GM11168 (cell line): ENCODE measurements at regions not wholly inside any gene's neighbourhood (a gene's known extent, or its start where the extent isn't known, plus 50 kb on each side); places are given as distances from the start of the nearest gene placed in this dataset.

Source experiments
- in situ Hi-C: fragments of 300-500 bp; cut with MboI; formaldehyde crosslinking; loops from one replicate; pipeline ENCODE4 v1.12.0; 2022; ENCODE audit warnings: low sequenced_read_pairs; ENCODE audit not compliant: unreplicated experiment

DNA sequence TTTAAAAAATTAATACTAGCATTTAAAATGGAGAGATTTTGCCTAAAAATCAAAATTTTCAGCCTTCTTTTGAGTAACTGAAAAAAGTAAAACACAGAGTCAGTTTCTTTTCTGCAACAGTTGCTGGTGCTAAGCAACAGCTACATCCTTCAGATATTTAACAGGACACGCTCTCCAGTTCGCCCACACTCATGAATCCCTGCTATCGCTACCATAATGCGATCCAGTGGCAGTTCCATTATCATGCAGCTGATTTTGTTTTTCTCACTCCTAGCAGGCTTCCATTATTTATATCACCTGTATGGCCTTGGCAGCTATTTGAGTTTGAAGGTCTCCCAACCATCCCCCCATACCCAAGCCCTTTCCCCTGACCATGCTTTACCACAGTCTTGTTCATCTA lies 93.1 kb upstream of the NCKAP5 start:
- in situ Hi-C loops: no loop called here

DNA sequence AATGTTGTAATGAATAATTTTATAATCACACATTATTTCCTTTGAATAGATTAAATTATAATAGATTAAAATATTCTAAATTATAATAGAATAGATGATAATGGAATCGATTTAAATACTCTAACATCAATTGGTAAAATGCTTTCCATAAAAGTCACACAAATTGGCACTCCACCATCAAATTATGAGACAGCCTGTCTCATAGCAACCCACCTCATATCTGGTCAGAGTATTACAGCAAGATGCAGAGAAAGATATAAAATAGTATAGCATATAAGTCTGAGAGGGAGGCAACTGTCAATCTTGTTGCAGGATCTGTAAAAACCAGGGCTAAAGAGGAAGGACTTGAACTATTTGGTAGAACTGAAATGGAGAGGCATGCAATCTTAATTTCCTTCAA lies 98.4 kb upstream of the NCKAP5 start:
- in situ Hi-C loops: no loop called here

DNA sequence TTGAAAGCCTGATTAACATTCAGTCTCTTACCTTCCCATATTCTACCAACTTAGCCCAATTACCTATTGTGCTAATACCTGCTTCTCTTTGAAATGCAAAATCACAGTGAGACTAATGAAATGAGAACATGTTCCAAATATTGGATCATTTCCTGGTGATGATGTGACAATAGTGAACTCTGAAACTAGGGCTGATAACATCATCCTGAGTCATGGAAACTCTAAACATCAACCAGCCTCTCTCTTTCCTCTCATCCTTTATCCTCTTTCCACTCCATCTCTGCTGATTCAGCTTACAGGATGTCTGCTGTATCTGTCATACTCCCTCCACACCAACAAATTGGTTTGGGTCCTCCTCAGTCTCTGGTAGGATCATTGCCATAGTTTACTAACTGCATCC lies 98.8 kb upstream of the NCKAP5 start:
- in situ Hi-C loops: no loop called here

DNA sequence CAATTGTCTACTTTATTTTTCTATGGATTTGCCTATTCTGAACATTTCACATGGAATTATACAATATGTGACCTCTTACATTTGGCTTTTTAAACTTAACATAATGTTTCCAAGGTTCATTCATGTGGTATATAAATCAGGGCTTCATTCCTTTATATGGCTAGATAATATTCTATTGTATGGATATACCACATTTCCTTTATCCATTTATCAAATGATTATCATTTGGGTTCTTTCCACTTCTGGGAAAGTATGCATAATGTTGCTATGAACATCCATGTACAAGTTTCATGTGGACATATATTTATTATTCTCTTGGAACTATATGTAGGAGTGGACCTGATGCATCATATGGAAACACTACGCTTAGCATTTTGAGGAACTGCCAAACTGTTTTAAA lies 99.7 kb upstream of the NCKAP5 start:
- in situ Hi-C loops: no loop called here

DNA sequence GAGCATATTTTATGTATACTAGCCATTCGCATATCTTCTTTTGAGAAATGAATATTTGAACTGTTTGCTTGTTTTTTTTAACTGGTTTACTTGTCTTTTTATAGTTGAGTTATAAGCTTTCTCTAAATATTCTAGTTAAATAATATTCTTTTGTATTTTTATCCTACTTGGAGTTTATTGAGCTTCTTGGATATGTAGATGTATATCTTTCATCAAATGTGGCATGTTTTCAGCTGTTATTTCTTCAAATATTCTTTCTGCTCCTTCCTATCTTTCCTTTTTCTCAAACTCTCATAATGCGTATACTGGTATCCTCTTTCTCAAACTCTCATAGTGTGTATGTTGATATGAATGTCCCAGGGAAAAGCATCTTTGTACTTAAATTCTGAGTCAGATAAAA lies 100.3 kb upstream of the NCKAP5 start:
- in situ Hi-C loops: no loop called here

DNA sequence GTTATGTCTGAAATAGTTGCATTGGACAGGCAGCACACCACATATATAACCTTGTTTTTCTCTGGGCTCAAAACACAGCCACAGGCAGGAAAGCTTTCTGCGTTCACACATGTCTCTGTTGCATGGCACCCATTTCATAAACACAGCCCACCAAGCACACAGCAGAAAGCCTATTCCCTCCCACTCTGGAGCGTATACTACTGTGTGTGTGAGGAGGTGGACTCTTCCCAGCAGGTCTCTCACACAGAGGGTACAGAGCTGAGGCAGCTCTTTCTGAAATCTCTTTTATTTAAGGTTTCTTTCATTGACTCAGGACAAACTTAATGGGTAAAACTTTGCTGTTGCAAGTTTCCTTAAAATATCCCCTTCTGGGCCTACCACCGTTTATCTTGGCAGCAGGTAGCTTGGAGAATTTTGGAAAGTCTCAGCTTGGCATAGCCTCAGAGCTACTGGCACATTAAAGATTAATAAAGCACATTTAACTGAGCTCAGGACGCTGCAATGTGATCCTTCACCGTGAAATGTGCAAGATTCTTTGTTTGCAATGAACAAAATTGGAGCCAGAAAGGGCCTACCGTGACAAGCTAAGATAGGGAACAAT lies 105.1 kb upstream of the NCKAP5 start:
- in situ Hi-C loops: no loop called here

DNA sequence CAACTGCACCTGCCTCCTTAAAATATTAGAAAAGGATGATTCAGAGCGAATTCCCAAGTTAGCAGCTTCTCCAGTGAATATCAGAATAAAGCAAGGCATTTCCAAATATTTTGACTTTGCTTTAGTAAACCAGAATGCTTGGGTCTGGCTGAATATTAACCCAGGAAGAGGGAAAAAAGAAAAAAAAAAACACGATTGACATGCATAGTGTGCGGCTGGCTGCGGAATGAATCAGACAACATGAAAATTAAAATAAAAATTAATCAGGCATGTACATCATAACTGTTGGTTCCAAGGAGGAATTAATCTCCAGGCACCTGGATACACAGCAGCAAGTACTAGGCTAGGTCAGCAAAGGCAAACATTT lies 105.8 kb upstream of the NCKAP5 start:
- in situ Hi-C loops: no loop called here

DNA sequence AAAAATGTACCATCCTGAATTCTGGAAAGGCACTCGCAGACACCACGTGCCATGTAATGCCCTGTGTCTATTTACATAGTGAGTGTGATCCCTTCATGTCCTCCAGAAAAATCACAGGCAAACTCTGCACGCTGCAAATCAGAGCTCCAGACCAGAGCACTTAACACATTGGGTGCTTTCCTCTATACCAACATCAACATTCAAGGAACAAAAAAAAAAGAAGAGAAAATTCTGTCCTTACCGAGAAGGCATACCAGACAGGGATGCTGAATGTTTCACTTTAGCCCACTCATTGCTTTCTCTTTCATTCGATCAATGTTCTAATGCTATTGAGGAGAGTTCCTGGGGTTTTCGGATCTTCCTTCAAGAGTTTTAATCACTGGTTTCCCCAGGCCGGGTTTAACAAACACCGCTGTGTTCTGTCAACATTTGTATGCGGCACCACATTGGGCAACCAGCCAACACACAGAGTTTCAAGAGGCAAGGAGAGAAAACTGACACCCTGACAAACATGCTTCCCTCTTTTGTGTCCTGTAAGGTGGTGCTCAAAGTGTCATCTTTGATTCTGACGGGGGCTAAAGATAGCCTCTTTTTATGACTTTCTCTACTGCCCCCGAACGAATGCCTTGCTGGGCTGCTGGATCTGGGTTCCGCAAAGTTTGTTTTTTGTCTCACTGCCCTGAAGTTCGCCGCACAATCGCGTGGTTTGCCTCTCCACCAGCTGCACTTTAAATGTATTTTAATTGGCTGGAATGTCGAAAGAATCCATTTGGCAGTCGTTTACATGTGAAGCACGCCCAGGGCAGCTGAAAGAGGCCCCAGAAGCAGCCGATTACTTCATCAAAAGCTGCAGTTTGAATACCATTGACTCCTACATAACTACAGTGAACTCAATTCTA lies 106.4 kb upstream of the NCKAP5 start:
- in situ Hi-C loops: no loop called here

DNA sequence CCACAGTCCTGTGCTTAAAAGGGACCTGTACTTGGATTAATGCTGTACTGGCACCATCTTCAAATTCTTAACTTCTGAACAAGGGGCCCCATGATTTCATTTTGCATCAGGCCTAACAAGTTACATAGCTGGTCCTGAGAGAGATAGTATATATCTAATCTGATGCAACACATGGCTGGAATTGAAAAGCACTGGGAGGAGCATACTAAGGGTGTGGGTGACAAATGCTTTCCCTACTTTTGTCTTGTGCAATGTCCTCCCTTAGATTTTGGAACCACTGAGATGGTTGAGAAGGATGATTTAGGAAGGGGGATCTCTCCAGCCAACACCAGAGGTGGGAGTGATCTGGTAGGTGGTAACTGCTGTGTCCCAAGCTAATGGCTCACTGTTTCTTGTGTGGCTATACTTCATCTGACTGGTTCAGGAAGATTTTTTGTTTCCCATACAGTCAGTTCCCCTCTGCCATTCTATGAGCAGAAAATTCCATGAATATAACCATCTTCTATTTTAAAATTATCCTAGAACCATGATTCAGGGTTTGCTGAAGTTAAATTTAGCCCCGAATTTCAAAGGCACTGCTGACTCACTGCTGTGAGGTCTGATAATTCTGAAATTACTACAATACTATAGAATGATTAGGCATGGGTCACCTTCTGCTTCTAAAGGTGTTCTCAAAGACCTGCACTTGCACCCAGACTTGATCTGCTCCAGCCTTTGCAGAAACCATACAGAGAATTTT lies 108.3 kb upstream of the NCKAP5 start:
- in situ Hi-C loops: no loop called here

DNA sequence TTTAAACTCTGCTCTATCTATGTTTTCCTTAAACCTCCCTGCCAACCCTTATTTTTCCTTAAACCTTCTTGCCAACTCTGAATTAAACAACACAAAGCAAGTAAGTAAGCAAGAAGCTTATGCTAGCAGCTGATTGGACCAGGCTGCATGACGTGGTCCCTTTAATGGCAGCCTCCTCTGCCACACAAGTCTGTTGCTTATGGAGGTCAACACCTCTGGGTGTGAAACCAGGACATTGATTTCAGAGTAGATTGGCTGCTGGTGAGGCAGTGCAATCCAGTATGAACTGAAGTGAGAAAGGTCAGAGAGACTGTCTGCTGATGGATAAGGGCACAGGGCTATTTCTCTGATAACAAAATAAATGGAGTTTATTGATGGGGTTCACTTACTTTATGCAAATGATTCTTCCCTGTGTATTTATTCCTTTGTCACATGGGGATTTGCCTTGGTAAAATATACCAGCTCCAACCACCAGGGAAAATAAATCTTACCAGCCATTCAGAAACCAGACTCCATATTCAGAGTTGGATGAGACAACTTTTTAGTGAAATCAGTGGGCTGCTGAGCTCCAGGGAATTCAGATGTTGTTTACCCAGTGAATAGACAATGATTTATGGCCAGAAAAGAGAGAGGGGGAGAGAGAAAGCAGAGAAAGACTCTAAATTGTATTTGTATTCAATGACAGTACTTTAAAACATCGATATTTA lies 112.2 kb upstream of the NCKAP5 start:
- in situ Hi-C loops: no loop called here

DNA sequence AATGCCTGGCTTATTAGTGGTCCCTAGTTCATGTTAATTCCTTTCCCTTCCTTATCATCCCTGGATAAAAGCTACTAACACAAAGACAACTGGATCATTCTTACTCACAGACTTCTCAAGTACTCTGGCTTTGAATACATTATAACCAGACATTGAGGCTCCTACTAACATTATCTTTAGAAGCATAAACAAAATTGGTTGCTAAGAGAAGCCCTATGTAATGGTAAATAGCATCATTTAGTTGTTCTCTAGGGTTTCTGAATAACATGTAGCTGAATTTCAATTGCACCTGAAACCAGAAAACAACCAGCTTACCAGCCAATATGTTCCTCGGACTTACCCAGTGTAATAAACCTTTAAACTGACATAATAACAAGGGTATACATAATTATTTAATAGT lies 114.1 kb upstream of the NCKAP5 start:
- in situ Hi-C loops: no loop called here

DNA sequence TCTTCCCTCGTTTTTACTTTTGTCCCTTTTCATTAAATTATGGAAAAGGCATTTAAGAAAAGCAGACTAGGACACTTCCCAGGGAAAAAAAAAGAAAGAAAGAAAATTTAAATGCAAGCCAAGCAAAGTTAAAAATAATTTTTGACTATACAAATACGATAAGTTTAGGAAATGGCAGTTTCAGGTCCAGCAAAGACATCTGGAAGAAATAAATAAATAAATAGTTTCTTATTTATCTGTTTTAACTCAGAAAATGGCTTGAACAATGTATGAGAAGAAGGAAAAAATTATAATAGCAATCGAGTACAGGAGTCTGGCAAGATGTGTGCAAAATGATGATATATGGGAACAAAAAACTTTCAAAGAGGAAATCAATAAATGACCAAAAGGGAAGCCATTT lies 114.6 kb upstream of the NCKAP5 start:
- in situ Hi-C loops: no loop called here

DNA sequence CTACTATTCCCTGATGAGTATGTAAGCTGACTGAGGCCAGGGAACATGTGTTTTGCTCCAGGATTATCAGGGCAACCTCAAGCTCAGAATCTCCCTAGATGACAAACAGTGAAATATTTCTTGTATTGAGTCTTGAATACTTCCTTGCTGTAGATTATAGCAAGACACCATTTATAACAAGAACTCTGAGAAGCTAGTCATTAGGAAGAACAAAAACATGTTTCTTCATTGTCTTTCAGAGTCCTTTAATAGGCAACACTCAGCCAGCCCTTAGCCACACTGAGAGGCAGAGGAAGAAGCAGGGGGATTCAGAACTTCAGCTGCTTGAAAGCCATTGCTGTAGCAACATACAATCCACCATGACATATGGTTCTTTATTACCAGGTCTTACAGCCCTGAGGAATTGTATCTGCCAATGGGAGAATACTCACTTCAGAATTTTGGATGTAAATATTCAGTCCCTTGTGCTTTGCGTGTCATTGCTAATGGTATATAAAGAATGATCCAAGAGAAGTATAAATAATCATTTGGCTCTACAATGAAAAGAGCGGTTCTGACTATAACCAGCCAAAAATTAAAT lies 117.5 kb upstream of the NCKAP5 start:
- in situ Hi-C loops: no loop called here

DNA sequence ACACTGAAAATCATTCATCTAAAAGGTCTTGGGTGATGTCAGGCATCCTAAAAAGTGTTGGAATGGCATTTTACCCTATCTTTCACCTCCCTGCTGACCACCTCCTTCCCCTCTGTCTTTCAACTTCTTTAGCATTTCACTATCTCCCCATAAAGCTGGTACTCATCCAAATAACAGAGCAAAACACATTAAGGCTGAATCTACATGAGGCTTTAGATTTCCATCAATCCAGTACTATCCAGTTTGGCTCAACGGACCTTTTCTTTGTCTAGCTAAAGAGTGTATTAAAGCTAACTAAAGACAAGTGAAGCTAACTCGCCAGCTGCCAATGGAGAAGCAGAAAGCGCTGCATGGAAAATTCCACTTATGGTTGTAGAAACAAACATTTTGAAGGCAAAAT lies 122.5 kb upstream of the NCKAP5 start:
- in situ Hi-C loops: no loop called here

DNA sequence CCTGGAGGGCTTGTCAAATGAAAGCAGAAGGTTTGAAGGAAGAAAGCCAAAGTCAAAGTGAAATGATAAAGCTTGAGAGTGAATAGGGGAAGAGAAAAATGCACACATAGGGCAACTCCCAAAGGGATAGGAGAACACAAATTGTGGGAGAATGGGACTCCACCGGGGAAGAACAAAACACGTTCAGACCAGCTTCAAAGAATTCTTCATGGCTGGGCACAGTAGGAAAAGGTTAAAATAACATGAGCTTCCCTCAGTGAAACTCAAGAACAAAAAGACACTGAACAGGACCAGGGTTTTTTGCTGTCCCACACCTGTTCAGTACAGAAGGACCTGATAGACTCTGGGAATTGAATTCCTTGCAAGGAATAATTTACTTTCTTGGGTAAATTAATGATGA lies 123.1 kb upstream of the NCKAP5 start:
- in situ Hi-C loops: no loop called here

DNA sequence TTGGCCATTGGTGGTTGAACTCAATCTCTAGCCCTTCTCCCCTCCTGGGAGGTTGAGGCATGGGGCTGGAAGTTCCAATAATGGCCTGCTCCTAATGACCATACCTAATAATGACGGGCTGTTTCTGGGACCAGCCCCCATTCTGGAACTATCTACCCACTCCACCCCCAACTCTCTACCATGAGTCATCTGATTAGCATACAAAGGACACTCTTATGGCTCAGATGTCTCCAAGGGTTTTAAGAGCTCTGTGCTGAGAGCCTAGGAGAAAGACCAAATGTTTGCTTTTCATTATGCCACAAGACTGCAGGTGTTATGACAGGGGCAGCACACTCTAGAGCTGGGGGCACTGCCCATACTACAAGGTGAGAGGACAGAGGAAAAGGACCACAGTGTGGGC lies 137.0 kb upstream of the NCKAP5 start:
- in situ Hi-C loops: no loop called here

DNA sequence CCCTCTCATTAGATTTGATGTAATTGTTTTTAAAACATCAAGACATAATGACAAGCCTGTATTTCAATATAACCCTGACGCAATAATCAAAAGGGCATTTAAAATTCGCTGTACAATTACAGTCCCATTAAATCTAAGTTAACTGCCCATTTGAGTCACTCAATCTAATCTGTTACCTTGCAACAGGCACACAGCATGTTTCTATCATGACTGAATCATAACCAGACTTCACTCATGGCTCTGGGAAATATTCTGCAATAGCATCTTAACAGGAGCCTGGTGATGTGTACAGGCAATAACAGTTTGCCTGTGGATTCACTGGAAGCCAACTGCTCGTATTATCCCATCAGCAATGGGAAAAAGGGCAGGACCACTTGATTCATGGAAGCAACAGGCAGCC lies 142.3 kb upstream of the NCKAP5 start:
- in situ Hi-C loops: no loop called here

DNA sequence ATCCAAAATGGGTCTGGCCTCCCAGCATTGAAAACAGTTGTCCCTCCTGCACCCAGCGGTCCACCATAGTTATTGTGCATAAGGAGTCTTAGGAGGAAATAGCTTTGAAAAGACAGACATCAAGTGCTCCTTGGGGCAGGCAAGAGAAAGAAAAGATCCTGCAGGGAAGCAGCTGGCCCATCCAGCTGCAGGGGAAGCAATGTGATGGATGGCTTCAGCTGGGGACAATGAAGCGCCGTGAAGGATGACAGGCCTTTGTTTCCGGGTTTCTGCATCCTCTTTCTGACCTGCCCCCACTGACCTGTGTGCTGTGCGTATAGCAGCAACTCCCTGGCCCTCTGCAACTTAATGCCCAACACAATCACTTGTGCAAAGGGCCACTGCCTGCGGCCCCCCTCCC lies 142.9 kb upstream of the NCKAP5 start:
- in situ Hi-C loops: no loop called here

DNA sequence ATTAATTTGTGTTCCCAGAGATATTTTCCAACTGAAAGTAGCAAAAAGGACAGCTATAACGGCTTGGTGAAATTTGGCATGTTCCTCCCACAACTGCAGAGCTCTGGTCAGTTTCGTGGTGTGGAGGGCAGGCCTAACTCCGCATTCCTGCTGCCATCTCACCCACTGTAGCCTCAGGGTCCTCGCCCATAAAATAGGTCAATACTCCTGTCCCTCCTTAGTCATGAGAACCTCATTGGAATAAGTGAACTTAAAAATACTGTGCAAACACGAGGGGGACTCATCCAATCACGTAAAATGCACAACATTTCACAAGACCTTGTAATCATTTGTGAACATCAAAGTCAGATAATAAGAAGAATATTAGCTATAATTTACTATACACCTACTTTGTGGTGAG lies 143.5 kb upstream of the NCKAP5 start:
- in situ Hi-C loops: no loop called here

DNA sequence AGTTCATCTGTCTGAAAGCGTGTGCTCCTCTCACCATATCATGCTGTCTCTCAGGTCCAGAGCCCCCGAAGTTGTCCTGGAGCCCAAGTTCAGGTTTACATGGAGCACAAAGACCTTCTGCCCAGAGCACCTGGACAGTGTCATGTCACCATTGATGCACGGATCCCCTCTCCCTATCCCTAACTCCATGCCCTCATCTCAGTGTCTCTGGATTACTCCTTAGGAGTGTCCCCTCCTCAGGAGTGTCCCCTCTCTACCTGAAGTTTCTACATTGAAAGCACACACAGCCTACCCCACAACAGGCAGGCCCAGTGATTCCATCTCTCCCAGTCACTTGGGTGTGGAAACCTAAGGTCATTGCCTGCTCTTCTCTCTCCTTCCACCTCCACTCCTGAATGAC lies 144.1 kb upstream of the NCKAP5 start:
- in situ Hi-C loops: no loop called here
